ENCODE measurements at regions not wholly inside any gene's neighbourhood (a gene's known extent, or its start where the extent isn't known, plus 50 kb on each side); places are given as distances from the start of the nearest gene placed in this dataset.

DNA sequence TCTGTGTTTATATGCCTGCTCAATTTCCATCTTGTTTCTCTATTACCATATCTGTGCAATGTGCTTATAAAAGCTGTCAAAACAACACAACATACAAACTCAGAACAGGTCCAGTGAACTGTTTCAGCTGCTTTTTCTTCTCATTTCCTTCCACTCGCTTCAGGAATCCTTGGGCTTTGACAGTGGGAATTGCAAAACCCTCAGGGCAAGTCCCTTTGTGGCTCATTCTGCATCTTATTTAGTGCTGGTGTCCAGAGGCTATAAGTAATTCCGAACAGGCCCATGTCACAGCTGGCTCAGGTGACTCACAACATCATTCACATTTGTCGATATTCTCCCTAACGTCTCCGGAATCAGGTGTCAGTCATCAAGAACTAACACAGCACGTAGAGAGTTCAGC lies 309.9 kb upstream of the ZNF521 start:
- Histone ChIP-seq H3K23ac (ENCODE audit: low read depth, low read length) (no peak overlapping the region), H3K4me1 (ENCODE audit: control insufficient read depth, insufficient read depth, low read length) (peaks cover 3% of the 10 kb centered on the region), H3K18ac (ENCODE audit: low read depth, low read length) (peak overlapping the region; percentile 8; the same call in 1 of the 2 replicates), H2BK5ac (ENCODE audit: low read depth, low read length, poor library complexity, severe bottlenecking) (no peak overlapping the region), H4K5ac (ENCODE audit: low read depth, low read length) (no peak overlapping the region), H2BK120ac (ENCODE audit: low read depth, low read length) (no peak overlapping the region), H2AK5ac (ENCODE audit: low read depth, low read length) (no peak overlapping the region), H3K27me3 (ENCODE audit: control insufficient read depth, insufficient read depth, low read length) (no peaks in the 10 kb centered on the region), H2AK9ac (replicated peaks; ENCODE audit: low read depth, low read length, poor library complexity) (no peak overlapping the region), H2BK20ac (ENCODE audit: low read depth, low read length) (no peak overlapping the region), H3K9me1 (ENCODE audit: insufficient read depth, low read length) (no peaks in the 10 kb centered on the region), H3K9ac (ENCODE audit: low read depth, low read length) (no peak overlapping the region), H4K8ac (ENCODE audit: low read depth in 2 of 2, low read length in 2 of 2) (peak overlapping the region in 1 of 2 experiments; percentile 3; a peak in 1 of 4 replicates), H3K4ac (ENCODE audit: low read depth, low read length) (peak overlapping the region; percentile 18; the same call in 1 of the 2 replicates), H3K27ac (ENCODE audit: insufficient read depth, low read length) (no peak overlapping the region), H4K91ac (ENCODE audit: insufficient read depth, low read depth, low read length) (no peak overlapping the region), H3K36me3 (ENCODE audit: control insufficient read depth, insufficient read depth, low read length) (no peaks in the 10 kb centered on the region), H3K9me3 (ENCODE audit: control insufficient read depth, insufficient read depth, low read length) (no peaks in the 10 kb centered on the region), H4K20me1 (ENCODE audit: insufficient read depth, low read length) (no peaks in the 10 kb centered on the region), H2AFZ (replicated peaks; ENCODE audit: low read length, poor library complexity) (no peak overlapping the region), H3K4me2 (ENCODE audit: low read depth, low read length) (peak overlapping the region; percentile 68), H3K79me1 (ENCODE audit: low read depth in 1 of 2, low read length in 2 of 2) (no peaks in the 10 kb centered on the region), H3K4me3 (ENCODE audit: insufficient read depth, low read depth, low read length) (no peak overlapping the region), H3K56ac (ENCODE audit: extremely low read depth, insufficient read depth, low read length) (no peak overlapping the region), H3K14ac (replicated peaks; ENCODE audit: low read depth, low read length) (peak overlapping the region; percentile 38; the same call in 1 of the 2 replicates), H2BK15ac (ENCODE audit: low read depth, low read length) (peak overlapping the region; percentile 69; the same call in 1 of the 3 replicates)
- TF ChIP-seq, protein P1, sequence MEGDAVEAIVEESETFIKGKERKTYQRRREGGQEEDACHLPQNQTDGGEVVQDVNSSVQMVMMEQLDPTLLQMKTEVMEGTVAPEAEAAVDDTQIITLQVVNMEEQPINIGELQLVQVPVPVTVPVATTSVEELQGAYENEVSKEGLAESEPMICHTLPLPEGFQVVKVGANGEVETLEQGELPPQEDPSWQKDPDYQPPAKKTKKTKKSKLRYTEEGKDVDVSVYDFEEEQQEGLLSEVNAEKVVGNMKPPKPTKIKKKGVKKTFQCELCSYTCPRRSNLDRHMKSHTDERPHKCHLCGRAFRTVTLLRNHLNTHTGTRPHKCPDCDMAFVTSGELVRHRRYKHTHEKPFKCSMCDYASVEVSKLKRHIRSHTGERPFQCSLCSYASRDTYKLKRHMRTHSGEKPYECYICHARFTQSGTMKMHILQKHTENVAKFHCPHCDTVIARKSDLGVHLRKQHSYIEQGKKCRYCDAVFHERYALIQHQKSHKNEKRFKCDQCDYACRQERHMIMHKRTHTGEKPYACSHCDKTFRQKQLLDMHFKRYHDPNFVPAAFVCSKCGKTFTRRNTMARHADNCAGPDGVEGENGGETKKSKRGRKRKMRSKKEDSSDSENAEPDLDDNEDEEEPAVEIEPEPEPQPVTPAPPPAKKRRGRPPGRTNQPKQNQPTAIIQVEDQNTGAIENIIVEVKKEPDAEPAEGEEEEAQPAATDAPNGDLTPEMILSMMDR (conservative IDR thresholded peaks at IDR 0.05; ENCODE audit: low read depth, low read length): no peak
- TF ChIP-seq RAD21 (IDR thresholded peaks at IDR 0.05; ENCODE audit: low read length): no peak
- TF ChIP-seq RCOR1 (IDR thresholded peaks at IDR 0.05; ENCODE audit: insufficient replicate concordance, low read length): no peak
- TF ChIP-seq BHLHE40 (IDR thresholded peaks at IDR 0.05; ENCODE audit: low read depth, low read length): no peak
- 0 out of 2 replicates have a peak, but pooled peaks have one; percentile 8 for TF ChIP-seq CEBPB (IDR thresholded peaks at IDR 0.05; ENCODE audit: low read depth, low read length)
- DNase-seq (peak; percentile 17), ATAC-seq (ENCODE audit: low read depth) (peak; percentile 24; the same call in 1 of the 2 replicates)
- 29% methylated on average over 1 of the region's 6 CpGs; no CpG with 5 or more reads in 1 of the 2 experiments for WGBS, 2 experiments (ENCODE audit: extremely low coverage in 2 of 2, insufficient read length in 1 of 2)
- intact Hi-C loops (cut with micrococcal nuclease) (no loop called here), dilution Hi-C loops (cut with HindIII; ENCODE audit: low sequenced_read_pairs, unreplicated experiment) (no loop called here), in situ Hi-C loops (cut with MboI; ENCODE audit: low sequenced_read_pairs) (no loop called here)
- no TSS peak for BruUV-seq (replicated peaks)
- POLR2A ChIA-PET (ENCODE audit: unreplicated experiment): interaction anchor here (0.6 kb wide), 1 partner anchor 818 kb away, joined by 11 read pairs; no protein-coding TSS in a partner anchor
- CTCF ChIA-PET: no interaction called here

Measured in IMR-90 (cell line).